Calu3 (cell line): ENCODE measurements at regions not wholly inside any gene's neighbourhood (a gene's known extent, or its start where the extent isn't known, plus 50 kb on each side); places are given as distances from the start of the nearest gene placed in this dataset.

ENCODE experiments used
- BruUV-seq: library from RNA; stranded (reverse); fragments of 400-500 nt; replicated peaks from 2 replicates; lab custom pipeline; 2021; lab: Mats Ljungman, UMichigan
- CTCF ChIA-PET: fragments of 300-600 bp; sonication (Branson Sonifier 250); formaldehyde crosslinking; loops from one replicate; lab custom pipeline; 2022; ENCODE audit warnings: antibody characterized with exemption; lab: Charles Lee
- DNase-seq: peaks from one replicate; pipeline ENCODE4 v3.0.0; 2022
- H3K27ac Mint-ChIP-seq: one replicate; pipeline ENCODE4 v1.8.0; 2022; ENCODE audit warnings: mixed read lengths; ENCODE audit not compliant: unreplicated experiment
- H3K27me3 Mint-ChIP-seq: one replicate; pipeline ENCODE4 v1.8.0; 2022; ENCODE audit warnings: mixed read lengths; ENCODE audit not compliant: unreplicated experiment
- H3K36me3 Mint-ChIP-seq: one replicate; pipeline ENCODE4 v1.8.0; 2022; ENCODE audit warnings: mild to moderate bottlenecking, moderate library complexity, mixed read lengths; ENCODE audit not compliant: insufficient read depth, unreplicated experiment
- H3K4me1 Mint-ChIP-seq: one replicate; pipeline ENCODE4 v1.8.0; 2022; ENCODE audit warnings: mild to moderate bottlenecking, low read depth, mixed read lengths; ENCODE audit not compliant: unreplicated experiment
- H3K4me3 Mint-ChIP-seq: one replicate; pipeline ENCODE4 v1.8.0; 2022; ENCODE audit warnings: mild to moderate bottlenecking, low read depth, moderate library complexity, mixed read lengths; ENCODE audit not compliant: unreplicated experiment
- H3K9me3 Mint-ChIP-seq: one replicate; pipeline ENCODE4 v1.8.0; 2022; ENCODE audit warnings: low read depth, mixed read lengths; ENCODE audit not compliant: unreplicated experiment
- CTCF ChIP-seq: fragments of 200-600 bp; IDR thresholded peaks from one replicate; pipeline ENCODE4 v1.8.0; 2022; ENCODE audit warnings: antibody characterized with exemption; ENCODE audit not compliant: unreplicated experiment
- intact Hi-C: fragments of 100-400 bp; cut with micrococcal nuclease; formaldehyde crosslinking; loops from one replicate; pipeline ENCODE4 v1.10.0; 2022; ENCODE audit not compliant: unreplicated experiment

GRCh38 chr12:30048371-30048770, 264.6 kb upstream of the TMTC1 start:
- peaks cover 14% of the 10 kb centered on the region for H3K27me3 Mint-ChIP-seq
- intact Hi-C loops, result no loop called here
- BruUV-seq, result no TSS peak
- TF ChIP-seq CTCF, result no peak
- H3K4me1 Mint-ChIP-seq, result peaks cover 8% of the 10 kb centered on the region
- H3K27ac Mint-ChIP-seq, result no peak overlapping the region
- H3K36me3 Mint-ChIP-seq, result no peaks in the 10 kb centered on the region
- no peak overlapping the region for H3K4me3 Mint-ChIP-seq
- DNase-seq, result no peak
- CTCF ChIA-PET, result interaction anchor here (0.9 to 1.3 kb wide), 2 partner anchors 17 to 162 kb away, joined by 3 read pairs; no protein-coding TSS in a partner anchor
- H3K9me3 Mint-ChIP-seq, result peaks cover 6% of the 10 kb centered on the region

GRCh38 chr12:30047516-30048254, 263.9 kb upstream of the TMTC1 start:
- Mint-ChIP-seq H3K27ac (no peak overlapping the region), H3K4me1 (peaks cover 8% of the 10 kb centered on the region), H3K9me3 (peaks cover 6% of the 10 kb centered on the region), H3K4me3 (no peak overlapping the region), H3K27me3 (peaks cover 14% of the 10 kb centered on the region), H3K36me3 (no peaks in the 10 kb centered on the region)
- intact Hi-C loops, result no loop called here
- CTCF ChIA-PET, result interaction anchor here (0.9 to 1.3 kb wide), 2 partner anchors 17 to 161 kb away, joined by 3 read pairs; no protein-coding TSS in a partner anchor
- no peak for DNase-seq
- no TSS peak for BruUV-seq
- TF ChIP-seq CTCF, result no peak

- H3K27ac Mint-ChIP-seq, result no peak overlapping the region
- intact Hi-C loops, result no loop called here
- CTCF ChIA-PET, result no interaction called here
- peaks cover 8% of the 10 kb centered on the region for H3K4me1 Mint-ChIP-seq
- no TSS peak for BruUV-seq
- H3K4me3 Mint-ChIP-seq, result no peak overlapping the region
- no peaks in the 10 kb centered on the region for H3K36me3 Mint-ChIP-seq
- no peak for DNase-seq
- peaks cover 14% of the 10 kb centered on the region for H3K27me3 Mint-ChIP-seq
- TF ChIP-seq CTCF, result no peak
- H3K9me3 Mint-ChIP-seq, result peaks cover 6% of the 10 kb centered on the region
Measured at GRCh38 chr12:30046376-30046775, 262.6 kb upstream of the TMTC1 start.

DNA sequence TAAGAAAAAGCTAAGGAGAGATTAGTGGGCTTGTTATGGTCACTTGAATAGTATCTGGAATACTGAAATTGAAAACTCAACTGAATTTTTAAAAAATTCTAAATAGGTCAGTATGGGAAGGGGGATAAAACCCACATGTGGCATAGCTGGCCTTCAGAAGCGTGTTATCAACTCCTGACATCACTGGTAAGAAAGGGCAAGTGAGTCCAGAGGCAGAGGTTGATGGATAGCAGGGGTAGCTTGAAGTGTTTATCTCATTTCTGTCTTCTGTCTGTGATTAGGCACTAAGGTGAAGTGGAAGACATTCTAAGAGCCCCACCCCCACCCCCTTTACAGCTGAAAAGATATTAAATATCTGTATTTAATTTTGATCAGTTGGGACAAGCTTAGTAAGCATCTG, 261.4 kb upstream of the TMTC1 start:
- no peak overlapping the region for H3K4me3 Mint-ChIP-seq
- intact Hi-C loops, result no loop called here
- BruUV-seq, result no TSS peak
- DNase-seq, result no peak
- H3K27ac Mint-ChIP-seq, result no peak overlapping the region
- H3K4me1 Mint-ChIP-seq, result peaks cover 8% of the 10 kb centered on the region
- no peak for TF ChIP-seq CTCF
- peaks cover 6% of the 10 kb centered on the region for H3K9me3 Mint-ChIP-seq
- CTCF ChIA-PET, result no interaction called here
- no peaks in the 10 kb centered on the region for H3K36me3 Mint-ChIP-seq
- peaks cover 14% of the 10 kb centered on the region for H3K27me3 Mint-ChIP-seq
